ENCODE measurements at regions not wholly inside any gene's neighbourhood (a gene's known extent, or its start where the extent isn't known, plus 50 kb on each side); places are given as distances from the start of the nearest gene placed in this dataset.
A peak's percentile ranks its signal among the peaks of the same experiment; 100 is the strongest.

- no peak for DNase-seq (ENCODE audit: low read depth in 1 of 2, low spot score in 1 of 2)
- no peak overlapping the region for H3K4me3 ChIP-seq
- no peaks in the 10 kb centered on the region for H3K36me3 ChIP-seq
- H3K27ac ChIP-seq = no peak overlapping the region
- no peak for TF ChIP-seq CTCF (IDR thresholded peaks at IDR 0.05; ENCODE audit: low read depth, low read length)
- H3K4me1 ChIP-seq (ENCODE audit: low read depth) = no peaks in the 10 kb centered on the region
- no peaks in the 10 kb centered on the region for H3K9me3 ChIP-seq (ENCODE audit: low read depth)
- no peaks in the 10 kb centered on the region for H3K27me3 ChIP-seq
Observed at GRCh38 chr18:26794230-26795101, 71.0 kb downstream of the AQP4 start.

- DNase-seq (ENCODE audit: low read depth in 1 of 2, low spot score in 1 of 2) = peak in 1 of 2 donors; percentile 52
- Histone ChIP-seq H3K27ac (no peak overlapping the region), H3K4me1 (ENCODE audit: low read depth) (no peaks in the 10 kb centered on the region), H3K4me3 (no peak overlapping the region), H3K9me3 (ENCODE audit: low read depth) (no peaks in the 10 kb centered on the region), H3K36me3 (no peaks in the 10 kb centered on the region), H3K27me3 (no peaks in the 10 kb centered on the region)
- TF ChIP-seq CTCF (IDR thresholded peaks at IDR 0.05; ENCODE audit: low read depth, low read length) = no peak
Observed at GRCh38 chr18:26792661-26793060, 72.8 kb downstream of the AQP4 start.

- H3K36me3 ChIP-seq = no peaks in the 10 kb centered on the region
- TF ChIP-seq CTCF (IDR thresholded peaks at IDR 0.05; ENCODE audit: low read depth, low read length) = no peak
- no peaks in the 10 kb centered on the region for H3K9me3 ChIP-seq (ENCODE audit: low read depth)
- H3K4me3 ChIP-seq = no peak overlapping the region
- H3K27ac ChIP-seq = no peak overlapping the region
- no peaks in the 10 kb centered on the region for H3K27me3 ChIP-seq
- DNase-seq (ENCODE audit: low read depth in 1 of 2, low spot score in 1 of 2) = no peak
- H3K4me1 ChIP-seq (ENCODE audit: low read depth) = no peaks in the 10 kb centered on the region
Observed at GRCh38 chr18:26791676-26792075, 73.8 kb downstream of the AQP4 start.

- peaks cover 6% of the 10 kb centered on the region for H3K4me1 ChIP-seq (ENCODE audit: low read depth)
- H3K27ac ChIP-seq = no peak overlapping the region
- no peaks in the 10 kb centered on the region for H3K9me3 ChIP-seq (ENCODE audit: low read depth)
- no peak for DNase-seq (ENCODE audit: low read depth in 1 of 2, low spot score in 1 of 2)
- H3K4me3 ChIP-seq = no peak overlapping the region
- no peaks in the 10 kb centered on the region for H3K27me3 ChIP-seq
- H3K36me3 ChIP-seq = no peaks in the 10 kb centered on the region
- TF ChIP-seq CTCF (IDR thresholded peaks at IDR 0.05; ENCODE audit: low read depth, low read length) = no peak
Observed at GRCh38 chr18:26784599-26784998, 80.9 kb downstream of the AQP4 start.

GRCh38 chr18:26783170-26783569 lies 82.3 kb downstream of the AQP4 start:
- H3K9me3 ChIP-seq (ENCODE audit: low read depth) = no peaks in the 10 kb centered on the region
- H3K4me1 ChIP-seq (ENCODE audit: low read depth) = peaks cover 6% of the 10 kb centered on the region
- no peak overlapping the region for H3K27ac ChIP-seq
- H3K27me3 ChIP-seq = no peaks in the 10 kb centered on the region
- no peaks in the 10 kb centered on the region for H3K36me3 ChIP-seq
- H3K4me3 ChIP-seq = no peak overlapping the region
- peak in 1 of 2 donors; percentile 16 for DNase-seq (ENCODE audit: low read depth in 1 of 2, low spot score in 1 of 2)
- no peak for TF ChIP-seq CTCF (IDR thresholded peaks at IDR 0.05; ENCODE audit: low read depth, low read length)
